Cardiac fibroblast (primary cell): ENCODE measurements at regions not wholly inside any gene's neighbourhood (a gene's known extent, or its start where the extent isn't known, plus 50 kb on each side); places are given as distances from the start of the nearest gene placed in this dataset.

ENCODE experiments used
- DNase-seq, 2 donors: peaks; one replicate each; pipeline versions ENCODE4 v3.0.0 to v3.0.0-alpha.2; 2010; ENCODE audit warnings: low read depth in 2 of 2
- H3K4me3 ChIP-seq, 2 donors: replicated peaks in 1 of 2; 1 replicate in 1 of 2; 2 replicates in 1 of 2; pipeline ENCODE4 v1.5.1; 2011; ENCODE audit warnings: low read depth in 2 of 2, low read length in 2 of 2, mild to moderate bottlenecking in 2 of 2, moderate library complexity in 1 of 2
- CTCF ChIP-seq: IDR thresholded peaks from one replicate; pipeline ENCODE4 v1.5.1; 2011; ENCODE audit warnings: low read depth, mild to moderate bottlenecking, low read length, inconsistent platforms

GRCh38 chr4:138728566-138728965, 287.0 kb upstream of the NOCT start:
- DNase-seq: no peak
- no peak for TF ChIP-seq CTCF
- no peak overlapping the region for H3K4me3 ChIP-seq

GRCh38 chr4:138727731-138728130, 287.9 kb upstream of the NOCT start:
- no peak overlapping the region for H3K4me3 ChIP-seq
- DNase-seq: peak in 1 of 2 donors; percentile 7
- TF ChIP-seq CTCF: no peak

- no peak for TF ChIP-seq CTCF
- DNase-seq: no peak
- H3K4me3 ChIP-seq: no peak overlapping the region
Observed at GRCh38 chr4:138724530-138724929, 291.1 kb upstream of the NOCT start.

- TF ChIP-seq CTCF: no peak
- DNase-seq: no peak
- no peak overlapping the region for H3K4me3 ChIP-seq
Observed at GRCh38 chr4:138716559-138717335, 298.8 kb upstream of the NOCT start.

GRCh38 chr4:138710297-138710696, 305.3 kb upstream of the NOCT start:
- TF ChIP-seq CTCF: no peak
- no peak for DNase-seq

GRCh38 chr4:138709859-138710258, 305.7 kb upstream of the NOCT start:
- H3K4me3 ChIP-seq: no peak overlapping the region
- DNase-seq: no peak
- TF ChIP-seq CTCF: no peak

More at GRCh38 chr4:138710297-138710696, 305.3 kb upstream of the NOCT start:
- H3K4me3 ChIP-seq: no peak overlapping the region
